ENCODE measurements at regions not wholly inside any gene's neighbourhood (a gene's known extent, or its start where the extent isn't known, plus 50 kb on each side); places are given as distances from the start of the nearest gene placed in this dataset.

DNA sequence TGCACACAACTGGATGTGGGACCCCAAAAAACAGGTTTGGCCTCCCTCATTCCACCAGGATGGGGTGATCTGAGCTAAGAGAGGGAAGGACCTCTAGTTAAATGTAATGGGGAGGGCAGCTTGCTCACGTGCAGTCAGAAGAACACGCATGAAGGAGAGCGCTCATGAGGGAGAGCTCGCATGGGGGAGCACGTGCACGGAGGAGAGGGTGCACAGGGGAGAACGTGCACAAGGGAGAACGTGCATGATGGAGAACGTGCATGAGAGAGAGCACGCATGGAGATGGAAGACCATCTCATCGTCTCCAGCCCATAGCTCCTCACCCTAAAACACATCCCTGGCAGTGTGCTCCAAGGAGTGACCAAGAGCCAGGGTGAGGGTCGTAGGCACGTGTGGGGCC is 141.2 kb downstream of the RBFOX3 start:
- DNase-seq = no peak

DNA sequence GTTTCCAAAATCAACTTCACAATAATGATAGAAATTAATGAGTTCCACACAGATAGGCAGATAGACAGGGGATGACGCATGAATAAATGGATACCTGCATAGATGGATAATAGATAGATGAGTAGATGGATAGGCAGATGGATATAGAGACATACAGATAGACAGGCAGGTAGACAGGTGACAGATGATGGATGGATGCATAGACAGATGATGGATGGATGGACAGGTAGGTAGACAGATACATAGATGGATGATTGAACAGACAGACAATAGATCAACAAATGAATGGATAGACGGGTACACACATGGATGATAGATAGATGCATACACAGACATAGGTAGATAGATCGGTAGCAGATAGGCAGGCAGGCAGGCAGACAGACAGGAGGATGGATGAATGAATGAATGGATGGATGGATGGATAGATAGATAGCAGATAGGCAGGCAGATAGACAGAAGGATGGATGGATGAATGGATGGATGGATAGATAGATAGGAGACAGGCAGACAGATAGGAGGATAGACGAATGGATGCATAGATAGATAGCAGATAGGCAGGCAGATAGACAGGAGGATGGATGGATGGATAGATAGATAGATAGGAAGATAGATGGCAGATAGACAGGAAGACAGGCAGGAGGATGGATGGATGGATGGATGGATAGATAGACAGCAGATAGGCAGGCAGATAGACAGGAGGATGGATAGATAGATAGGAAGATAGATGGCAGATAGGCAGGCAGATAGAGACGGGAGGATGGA is 142.5 kb downstream of the RBFOX3 start:
- DNase-seq = no peak

DNA sequence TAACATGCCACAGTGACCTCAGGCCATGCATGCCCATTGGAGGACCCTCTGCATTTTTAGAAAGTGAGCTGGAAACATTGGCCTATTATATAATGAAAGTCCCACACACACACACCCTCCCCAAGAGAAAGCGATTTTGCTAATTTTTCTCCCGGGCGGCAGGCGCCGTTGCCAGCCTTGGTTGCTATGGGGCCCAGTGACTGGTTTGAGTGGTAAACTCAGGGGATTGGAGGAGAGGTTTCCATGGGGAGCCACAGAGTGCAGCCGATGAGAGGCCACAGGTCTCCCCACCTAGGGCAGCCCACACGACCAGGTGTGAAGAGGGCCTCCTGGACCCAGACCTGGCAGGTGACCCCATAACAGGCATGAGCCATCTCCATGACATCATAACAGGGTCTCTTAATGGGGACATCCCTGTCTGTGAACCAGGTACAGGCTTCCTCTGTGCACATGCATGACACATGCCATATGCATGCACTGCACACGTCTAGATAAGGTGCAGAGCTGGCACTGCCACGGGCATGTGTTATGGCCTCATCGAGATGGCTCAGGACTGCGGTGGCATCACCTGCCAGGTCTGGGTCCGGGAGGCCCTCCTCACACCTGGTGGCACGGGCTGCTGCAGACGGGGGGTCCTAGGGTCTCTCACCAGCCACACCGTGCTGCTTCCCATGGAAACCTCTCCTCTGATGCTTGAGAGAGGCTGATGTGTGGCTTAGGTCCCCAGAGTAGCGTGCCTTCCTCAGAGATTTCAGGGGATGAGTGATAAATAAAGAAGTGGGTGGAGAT is 144.1 kb downstream of the RBFOX3 start:
- DNase-seq = no peak

DNA sequence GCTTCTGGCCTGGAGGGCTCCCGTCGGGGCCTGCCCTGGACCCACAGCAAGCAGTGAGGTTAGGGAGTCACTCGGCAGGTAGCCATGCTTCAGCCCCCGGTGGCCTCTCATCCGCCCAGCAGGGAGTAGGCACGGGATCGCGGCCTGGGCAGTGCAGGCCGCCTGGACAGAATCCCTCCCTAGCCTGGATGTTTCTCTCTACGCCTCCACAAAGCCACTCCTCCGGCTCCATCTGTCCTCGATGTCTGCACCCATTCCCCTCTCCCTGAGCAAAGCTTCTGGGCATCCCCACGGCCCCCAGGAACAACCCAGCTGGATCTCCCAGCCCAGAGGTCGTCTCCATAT is 145.2 kb downstream of the RBFOX3 start:
- DNase-seq = no peak

DNA sequence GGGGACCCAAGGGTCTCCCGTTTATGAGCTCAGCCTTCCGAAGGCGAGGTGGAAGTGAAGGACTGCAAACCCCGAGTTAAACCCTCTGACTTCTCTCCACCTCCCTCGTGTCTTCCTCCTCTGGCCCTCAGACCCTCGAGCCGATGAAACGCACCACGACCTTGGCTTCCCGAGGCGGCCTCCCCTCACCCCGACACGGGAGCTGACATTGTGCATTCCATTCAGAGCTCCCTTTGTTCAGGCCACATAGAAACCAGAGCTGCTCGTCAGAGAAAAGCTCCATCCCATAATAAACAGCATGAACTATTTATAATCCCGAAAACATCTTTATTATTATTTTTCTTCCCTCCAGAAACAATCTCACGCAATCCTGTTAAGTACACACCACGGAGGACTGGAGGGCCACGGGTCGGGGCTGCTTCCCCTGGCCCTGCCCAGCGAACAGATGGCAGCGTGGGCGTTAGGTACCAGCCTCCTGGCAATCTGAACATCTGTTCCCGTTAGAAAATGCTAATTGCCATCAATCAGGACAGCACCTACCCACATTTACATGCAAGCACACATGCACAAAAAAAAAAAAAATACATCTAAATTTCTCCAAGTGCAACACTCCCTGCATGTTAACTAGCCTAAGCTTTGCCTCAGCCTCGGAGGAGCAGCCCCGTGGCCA is 145.7 kb downstream of the RBFOX3 start:
- DNase-seq = no peak

DNA sequence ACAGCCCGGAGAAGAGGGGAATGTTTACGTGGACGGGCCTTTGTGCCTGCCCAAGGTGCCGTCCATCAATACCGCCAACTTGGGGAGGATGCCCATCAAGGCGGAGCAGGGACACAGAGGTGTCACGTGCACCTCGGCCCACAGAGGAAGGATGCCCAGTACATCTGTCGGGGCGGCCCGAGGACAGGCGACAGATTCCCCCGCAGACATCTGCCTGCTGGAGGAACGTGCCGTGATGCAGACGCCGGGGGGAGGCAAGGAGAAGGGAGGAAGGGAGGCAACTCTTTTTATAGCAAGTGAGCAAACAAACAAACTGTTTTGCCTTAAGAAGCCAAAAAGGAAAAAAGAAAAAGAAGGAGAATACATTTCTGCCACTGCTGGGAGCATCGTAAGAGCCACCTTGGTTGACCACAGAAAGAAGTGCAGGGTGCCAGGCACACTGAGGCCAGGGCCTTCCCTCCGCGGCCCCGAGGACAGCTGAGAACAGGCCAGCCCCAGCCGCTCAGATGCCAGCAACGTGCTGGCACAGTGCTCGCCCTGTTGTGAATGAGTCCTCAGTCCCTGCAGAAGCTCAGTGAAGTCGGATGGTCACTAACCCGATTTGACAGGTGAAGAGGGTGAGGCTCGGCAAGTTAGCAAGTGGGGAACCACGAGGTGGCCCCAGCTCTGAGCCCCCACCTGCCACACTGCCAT is 146.4 kb downstream of the RBFOX3 start:
- DNase-seq = no peak

DNA sequence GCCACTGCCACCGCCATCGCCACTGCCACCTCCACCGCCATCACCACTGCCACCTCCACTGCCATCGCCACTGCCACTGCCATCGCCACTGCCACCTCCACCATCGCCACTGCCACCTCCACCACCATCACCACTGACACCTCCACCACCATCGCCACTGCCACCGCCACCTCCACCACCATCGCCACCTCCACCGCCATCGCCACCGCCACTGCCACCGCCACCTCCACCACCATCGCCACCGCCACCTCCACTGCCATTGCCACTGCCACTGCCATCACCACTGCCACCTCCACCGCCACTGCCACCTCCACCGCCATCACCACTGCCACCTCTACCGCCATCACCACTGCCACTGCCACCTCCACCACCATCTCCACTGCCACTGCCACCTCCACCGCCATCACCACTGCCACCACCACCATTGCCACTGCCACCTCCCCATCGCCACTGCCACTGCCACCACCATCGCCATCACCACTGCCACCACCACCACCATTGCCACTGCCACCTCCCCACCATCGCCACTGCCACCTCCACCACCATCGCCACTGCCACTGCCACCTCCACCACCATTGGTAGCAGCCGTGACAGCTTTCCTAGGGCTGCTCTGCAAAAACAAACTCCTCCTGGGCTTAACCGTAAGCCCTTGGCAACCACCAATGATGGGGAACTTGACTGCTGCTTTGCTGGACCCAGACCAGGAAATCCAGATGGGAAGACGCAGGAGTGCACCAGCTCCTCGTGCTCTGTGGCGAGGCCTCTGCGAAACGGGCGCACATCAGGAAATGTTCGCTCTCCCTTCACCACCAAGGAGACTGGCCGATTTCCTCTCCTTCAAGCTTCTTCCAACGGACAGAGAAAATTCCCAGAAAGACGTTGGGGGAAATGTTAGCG is 147.2 kb downstream of the RBFOX3 start:
- DNase-seq = no peak

DNA sequence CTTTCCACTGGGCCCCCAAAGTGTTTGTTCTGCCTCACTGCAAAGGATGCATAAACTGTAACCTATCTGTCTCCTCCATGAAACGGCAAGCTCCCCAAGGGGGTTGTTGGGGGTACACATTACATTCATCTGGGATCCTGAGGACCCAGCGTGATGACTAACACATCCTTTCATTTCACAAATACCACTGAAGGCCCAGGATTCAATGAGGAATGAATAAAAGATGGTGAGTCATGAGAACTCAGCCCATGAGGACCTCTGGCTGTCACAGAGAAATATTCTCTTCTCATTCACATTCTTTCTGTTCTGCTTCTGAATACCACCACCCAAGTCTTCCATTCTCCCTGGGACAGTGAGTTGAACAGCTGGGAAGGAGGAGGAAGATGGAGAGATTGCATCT is 149.8 kb downstream of the RBFOX3 start:
- no peak for DNase-seq

DNA sequence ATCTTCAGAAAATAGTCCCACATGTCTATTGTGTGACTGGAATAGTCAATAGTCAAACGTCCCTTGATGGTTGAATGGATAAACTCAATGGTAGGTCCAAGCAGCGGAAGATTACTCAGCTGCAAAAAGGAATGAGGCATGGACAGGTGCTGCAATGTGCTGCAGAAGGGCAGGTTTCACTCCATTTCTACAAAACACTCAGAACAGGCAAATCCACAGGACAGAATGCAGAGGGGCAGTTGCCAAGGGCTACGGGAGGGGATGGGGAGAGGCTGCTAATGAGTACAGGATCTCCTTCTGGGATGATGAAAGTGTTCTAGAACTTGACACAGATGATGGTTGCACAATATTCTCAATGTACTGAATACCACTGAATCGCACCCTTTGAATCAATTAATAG is 151.0 kb downstream of the RBFOX3 start:
- no peak for DNase-seq

DNA sequence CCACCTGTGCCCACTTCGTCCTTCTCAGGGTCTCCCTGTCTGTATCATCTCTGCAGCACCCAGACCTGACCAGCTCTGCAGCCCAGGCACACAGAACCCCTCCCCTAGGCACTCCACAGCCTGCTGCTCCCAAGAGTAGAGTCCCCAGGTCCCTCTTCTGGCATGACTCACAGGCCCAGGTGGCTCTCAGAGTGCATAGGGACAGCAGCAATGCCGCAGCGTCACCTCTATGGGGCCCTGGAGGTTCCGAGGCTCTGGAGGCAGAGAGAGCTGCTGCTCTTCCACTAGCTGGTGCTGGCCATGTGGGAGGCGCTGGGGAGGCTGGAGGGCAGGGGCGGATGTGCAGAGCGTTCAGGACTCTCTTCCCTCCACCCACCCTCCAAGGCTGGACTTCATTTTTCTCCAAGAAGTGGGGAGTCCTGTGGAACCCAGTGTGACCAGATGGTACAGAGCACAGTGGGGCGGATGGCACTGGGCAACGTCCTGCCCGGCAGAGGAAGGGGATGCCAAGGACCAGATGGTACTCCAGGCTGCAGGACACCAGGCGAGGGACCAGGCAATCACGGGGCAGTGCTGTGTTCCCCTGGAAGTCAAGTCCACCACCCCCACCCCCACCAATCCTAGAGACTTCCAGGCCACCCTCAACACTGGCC is 151.7 kb downstream of the RBFOX3 start:
- DNase-seq = no peak

DNA sequence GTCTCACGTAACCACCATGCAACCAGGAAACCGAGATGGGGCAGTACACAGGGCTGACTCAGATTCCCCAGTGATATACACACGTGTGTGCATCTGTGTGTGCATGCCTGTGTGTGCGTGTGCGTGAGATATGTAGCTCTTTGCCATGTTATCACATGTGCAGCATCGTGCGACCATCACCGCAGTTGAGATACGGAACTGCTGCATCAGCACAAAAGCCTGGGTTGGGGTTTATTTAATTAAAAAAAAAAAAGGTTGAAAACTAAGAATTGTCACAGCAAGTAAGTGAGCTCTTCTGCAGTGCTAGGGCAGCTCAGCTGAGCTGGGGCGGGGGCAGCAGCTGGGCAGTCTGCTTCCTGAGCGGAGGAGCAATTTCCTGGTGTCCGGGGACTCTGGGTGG is 152.5 kb downstream of the RBFOX3 start:
- no peak for DNase-seq

DNA sequence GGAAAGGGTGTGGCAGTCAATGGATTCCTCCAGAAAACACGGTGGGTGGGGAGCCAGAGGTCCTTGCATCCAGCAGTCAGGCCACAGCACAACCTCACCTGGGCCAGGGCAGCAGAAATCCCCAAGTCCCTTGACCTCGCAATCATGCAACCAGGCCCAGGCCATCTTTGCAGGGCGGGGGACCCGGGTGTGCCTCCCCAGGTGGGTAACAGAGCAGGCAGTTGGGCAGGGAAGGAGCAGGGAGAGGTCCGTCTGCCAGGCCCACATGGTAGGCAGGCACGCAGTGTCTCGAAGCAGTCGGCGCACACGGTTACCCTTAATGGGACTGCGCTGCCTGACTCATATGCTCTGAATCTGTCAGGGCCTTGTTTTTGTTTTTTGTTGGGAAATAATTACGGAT is 153.0 kb downstream of the RBFOX3 start:
- DNase-seq = no peak

DNA sequence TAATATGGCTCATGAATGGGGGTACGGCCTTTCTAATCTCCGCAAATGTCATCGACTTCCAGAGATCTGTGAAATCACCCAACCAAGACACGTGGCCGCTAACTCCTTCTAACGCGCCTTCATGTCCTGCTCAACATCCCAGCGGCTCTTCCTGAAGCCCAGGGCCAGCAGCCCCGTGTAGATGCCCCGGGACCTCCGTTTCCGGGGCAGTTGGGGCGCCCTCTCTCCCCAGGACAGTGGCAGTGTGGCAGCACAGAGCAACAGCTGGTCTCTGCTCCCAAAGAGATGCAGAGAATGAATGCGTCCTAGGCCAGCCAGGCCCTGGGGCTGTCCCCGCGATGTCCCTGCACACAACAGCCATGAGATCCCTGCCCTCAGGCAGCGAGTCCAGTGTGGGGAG is 153.5 kb downstream of the RBFOX3 start:
- DNase-seq = no peak

DNA sequence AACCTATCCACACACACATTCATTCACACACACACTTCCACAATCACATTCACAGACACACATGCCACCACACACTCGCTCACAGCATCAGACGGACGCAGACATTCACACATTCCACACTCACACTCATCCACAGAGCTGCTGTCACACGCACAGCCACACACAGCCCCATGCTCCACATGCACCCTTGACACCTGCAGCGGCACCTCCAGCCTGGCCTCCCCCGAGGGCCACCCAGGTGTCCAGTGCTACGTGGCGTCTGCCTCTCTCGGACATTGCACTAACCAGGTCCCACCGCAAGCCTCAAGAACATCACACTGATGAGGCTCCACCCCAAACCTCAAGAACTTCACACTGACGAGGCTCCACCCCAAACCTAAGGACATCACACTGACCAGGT is 155.2 kb downstream of the RBFOX3 start:
- DNase-seq = no peak

DNA sequence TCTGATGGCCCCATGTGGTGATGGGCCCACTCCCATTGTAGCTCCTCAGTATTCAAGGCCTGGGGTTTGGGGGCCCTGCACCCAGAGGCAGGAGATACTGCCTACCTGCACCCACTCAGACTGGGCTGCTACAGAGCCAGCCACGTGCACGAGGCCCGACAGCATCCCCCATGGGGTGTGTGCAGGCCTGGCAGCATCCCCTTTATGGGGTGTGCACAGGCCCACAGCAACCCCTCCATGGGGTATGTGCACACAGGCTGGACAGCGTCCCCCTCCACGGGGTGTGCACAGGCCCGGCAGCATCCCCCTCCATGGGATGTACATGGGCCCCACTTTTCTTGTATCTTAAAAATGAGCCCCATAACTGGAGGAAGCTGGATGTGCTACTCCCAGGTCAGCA is 156.0 kb downstream of the RBFOX3 start:
- DNase-seq = no peak

DNA sequence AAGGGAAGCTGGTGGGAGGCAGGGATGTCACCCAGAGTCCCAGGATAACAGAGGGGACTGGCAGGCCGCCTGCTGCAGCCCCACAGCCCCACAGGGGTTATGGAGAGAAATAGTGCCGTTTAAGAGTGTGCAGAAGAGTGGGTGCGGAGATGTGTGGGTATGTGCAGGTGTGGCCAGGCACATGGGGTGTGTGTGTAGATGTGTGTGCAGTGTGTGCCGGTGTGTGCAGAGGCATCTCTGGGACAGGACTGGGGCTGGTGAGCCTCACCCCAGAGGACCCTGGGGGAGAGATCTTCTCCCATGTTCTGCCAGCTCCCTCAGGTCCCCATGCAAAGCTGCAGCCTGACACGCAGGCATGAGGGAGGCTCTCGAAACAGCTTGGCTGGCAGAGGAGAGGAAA is 157.4 kb downstream of the RBFOX3 start:
- no peak for DNase-seq

DNA sequence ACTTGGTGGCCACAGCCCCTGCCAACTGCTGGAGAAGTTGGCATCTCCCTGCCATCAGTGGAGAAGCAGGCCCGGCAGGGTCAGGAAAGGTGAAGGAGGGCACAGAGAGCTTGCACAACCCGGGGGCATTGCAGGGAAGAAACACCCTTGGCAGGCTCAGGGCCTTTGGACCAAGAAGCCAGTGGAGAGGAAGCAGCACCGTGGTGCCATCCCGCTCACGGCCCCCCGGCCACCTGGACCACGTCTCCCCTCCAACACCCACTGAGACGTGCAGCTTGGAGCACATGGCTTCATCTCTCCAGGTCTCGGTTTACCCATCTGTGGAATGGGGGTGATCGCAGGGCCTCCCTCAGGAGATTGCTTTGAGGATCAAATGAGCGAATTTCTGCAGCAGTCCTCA is 158.1 kb downstream of the RBFOX3 start:
- no peak for DNase-seq

DNA sequence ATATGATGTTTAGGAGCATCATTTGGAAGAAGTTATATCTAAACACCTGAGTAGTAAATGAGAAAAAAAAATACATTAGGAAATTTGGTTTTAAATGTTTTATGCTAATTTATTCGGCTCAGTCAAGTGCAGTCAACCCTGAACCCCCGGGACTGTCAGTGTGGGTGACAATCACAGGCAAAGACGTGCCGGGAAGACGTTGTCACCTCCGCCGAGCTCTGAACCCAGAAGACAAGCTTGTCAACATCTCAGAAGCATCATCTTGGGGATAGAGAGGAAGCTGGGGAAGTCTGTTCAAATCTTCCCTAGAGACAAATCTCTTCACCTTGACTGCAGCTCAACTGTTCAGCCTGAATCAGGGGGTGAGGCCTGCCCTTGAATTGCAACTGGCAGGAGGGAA is 159.7 kb downstream of the RBFOX3 start:
- no peak for DNase-seq

DNA sequence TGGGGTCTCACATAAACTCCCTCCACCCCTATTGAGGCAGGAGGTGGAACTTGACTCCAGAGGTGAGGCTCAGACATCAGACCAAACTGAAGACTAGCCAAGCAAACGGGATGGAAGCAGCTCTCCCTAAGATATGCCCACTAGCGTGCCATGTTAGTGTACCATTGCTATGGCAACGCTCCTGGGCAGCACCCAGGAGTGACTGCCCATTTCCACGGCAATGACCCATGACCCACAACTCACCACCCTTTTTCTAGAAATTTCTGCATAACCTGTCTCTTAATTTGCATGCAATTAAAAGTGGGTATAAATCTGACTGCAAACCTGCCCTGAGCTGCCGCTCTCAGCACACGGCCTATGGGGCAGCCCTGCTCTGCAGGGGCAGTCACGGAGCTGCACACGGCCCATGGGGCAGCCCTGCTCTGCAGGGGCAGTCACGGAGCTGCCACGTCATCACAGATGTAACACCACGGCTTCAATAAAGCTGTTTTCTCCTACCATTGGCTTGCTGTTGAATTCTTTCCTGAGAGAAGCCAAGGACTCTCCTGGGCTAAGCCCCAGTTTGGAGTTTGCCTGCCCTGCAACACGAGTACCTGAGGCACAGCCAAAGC is 164.3 kb downstream of the RBFOX3 start:
- DNase-seq = no peak

DNA sequence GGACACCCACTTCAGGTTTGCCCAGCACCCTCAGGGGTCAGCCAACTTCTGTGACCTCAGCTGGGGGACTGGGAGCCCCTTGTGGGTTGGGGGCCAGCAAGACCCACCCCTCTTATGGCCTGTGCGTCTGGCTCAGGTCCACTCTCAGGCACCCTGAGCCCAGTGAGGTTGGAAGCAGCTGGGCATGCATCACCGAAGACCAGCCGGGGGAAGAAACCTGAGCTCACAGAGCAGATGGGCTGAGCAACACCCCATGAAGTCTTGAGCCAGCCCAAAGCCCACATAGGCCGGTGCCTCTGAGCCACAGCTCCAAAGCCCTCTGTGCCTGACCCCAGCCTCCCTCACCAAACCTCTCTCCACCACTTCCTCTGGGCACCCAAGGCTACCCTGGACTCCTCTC is 166.7 kb downstream of the RBFOX3 start:
- DNase-seq = no peak

DNA sequence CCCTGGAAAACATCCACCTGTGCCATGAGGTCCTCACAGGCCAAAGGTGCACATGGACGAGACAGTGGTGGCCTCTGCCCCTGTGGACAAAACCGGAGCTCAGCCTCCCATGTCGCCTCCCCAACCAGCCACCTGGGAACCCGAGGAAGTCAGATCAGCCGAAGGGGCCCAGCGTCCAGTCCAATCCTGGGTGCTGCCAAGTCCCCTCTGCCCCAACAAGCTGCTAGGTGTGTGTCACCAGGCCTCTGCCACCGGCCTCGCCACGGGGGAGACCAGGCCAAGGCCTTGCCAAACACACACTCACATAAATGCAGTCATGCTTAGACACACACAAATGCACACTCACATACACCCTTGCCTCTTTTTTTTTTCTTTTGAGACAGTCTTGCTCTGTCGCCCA is 167.8 kb downstream of the RBFOX3 start:
- no peak for DNase-seq

All from NCI-H1930 (cell line).